ENCODE measurements at regions not wholly inside any gene's neighbourhood (a gene's known extent, or its start where the extent isn't known, plus 50 kb on each side); places are given as distances from the start of the nearest gene placed in this dataset.

- WGBS, result 89% methylated on average over 5 of the region's 5 CpGs
Measured at GRCh38 chr4:24126776-24127175, 236.9 kb upstream of the PPARGC1A start.

GRCh38 chr4:24121395-24122175 lies 231.7 kb upstream of the PPARGC1A start:
- H3K9ac ChIP-seq (ENCODE audit: low read depth in 1 of 2, low read length in 2 of 2), result no peak overlapping the region
- no peak overlapping the region for H3K4me3 ChIP-seq (ENCODE audit: low read depth in 1 of 3, low read length in 3 of 3)
- no peaks in the 10 kb centered on the region for H3K36me3 ChIP-seq (ENCODE audit: control insufficient read depth in 4 of 4, insufficient read depth in 3 of 4, low read depth in 1 of 4, low read length in 3 of 4)
- H3K9me3 ChIP-seq (ENCODE audit: control insufficient read depth in 4 of 4, low read length in 3 of 4), result no peaks in the 10 kb centered on the region
- DNase-seq (ENCODE audit: low spot score), result no peak
- peaks cover 0 to under 1% (median 0%) of the 10 kb centered on the region in 4 donors for H3K4me1 ChIP-seq (ENCODE audit: control insufficient read depth in 4 of 4, insufficient read depth in 4 of 4, low read length in 3 of 4)
- H3K27me3 ChIP-seq (ENCODE audit: control insufficient read depth in 4 of 4, insufficient read depth in 4 of 4, low read length in 3 of 4), result no peaks in the 10 kb centered on the region
- H3K27ac ChIP-seq (ENCODE audit: low read depth in 1 of 2, low read length in 2 of 2), result no peak overlapping the region
- TF ChIP-seq CTCF (IDR thresholded peaks at IDR 0.05; ENCODE audit: low read depth, low read length, missing input control) (no peak), EGR1 (IDR thresholded peaks at IDR 0.05; ENCODE audit: low read depth in 2 of 2) (no peak), RXRA (IDR thresholded peaks at IDR 0.05) (no peak), MAX (IDR thresholded peaks at IDR 0.05) (no peak), YY1 (IDR thresholded peaks at IDR 0.05) (no peak), JUND (IDR thresholded peaks at IDR 0.05) (no peak), TAF1 (conservative IDR thresholded peaks at IDR 0.05) (no peak), NR2F2 (IDR thresholded peaks at IDR 0.05) (no peak), HNF4A (conservative IDR thresholded peaks at IDR 0.05) (no peak), RAD21 (IDR thresholded peaks at IDR 0.05) (no peak), FOXA2 (IDR thresholded peaks at IDR 0.05) (no peak)
- WGBS, result 89% methylated on average over 15 of the region's 15 CpGs

More at GRCh38 chr4:24126776-24127175, 236.9 kb upstream of the PPARGC1A start:
- no peak overlapping the region for H3K9ac ChIP-seq (ENCODE audit: low read depth in 1 of 2, low read length in 2 of 2)
- H3K4me3 ChIP-seq (ENCODE audit: low read depth in 1 of 3, low read length in 3 of 3), result no peak overlapping the region
- H3K27me3 ChIP-seq (ENCODE audit: control insufficient read depth in 4 of 4, insufficient read depth in 4 of 4, low read length in 3 of 4), result no peaks in the 10 kb centered on the region
- no peak for DNase-seq (ENCODE audit: low spot score)
- no peaks in the 10 kb centered on the region for H3K4me1 ChIP-seq (ENCODE audit: control insufficient read depth in 4 of 4, insufficient read depth in 4 of 4, low read length in 3 of 4)
- H3K36me3 ChIP-seq (ENCODE audit: control insufficient read depth in 4 of 4, insufficient read depth in 3 of 4, low read depth in 1 of 4, low read length in 3 of 4), result no peaks in the 10 kb centered on the region
- H3K9me3 ChIP-seq (ENCODE audit: control insufficient read depth in 4 of 4, low read length in 3 of 4), result no peaks in the 10 kb centered on the region
- no peak overlapping the region for H3K27ac ChIP-seq (ENCODE audit: low read depth in 1 of 2, low read length in 2 of 2)
- TF ChIP-seq FOXA2 (IDR thresholded peaks at IDR 0.05), result no peak
- no peak for TF ChIP-seq FOXA1 (IDR thresholded peaks at IDR 0.05)
- TF ChIP-seq TAF1 (conservative IDR thresholded peaks at IDR 0.05), result no peak
- TF ChIP-seq RXRA (IDR thresholded peaks at IDR 0.05), result no peak
- TF ChIP-seq NR2F2 (IDR thresholded peaks at IDR 0.05), result no peak
- no peak for TF ChIP-seq GABPA (IDR thresholded peaks at IDR 0.05 in 1 of 2, conservative IDR thresholded peaks at IDR 0.05 in 1 of 2)
- no peak for TF ChIP-seq MAX (IDR thresholded peaks at IDR 0.05)
- TF ChIP-seq ZBTB33 (IDR thresholded peaks at IDR 0.05), result no peak
- no peak for TF ChIP-seq CTCF (IDR thresholded peaks at IDR 0.05; ENCODE audit: low read depth, low read length, missing input control)
- no peak for TF ChIP-seq HNF4A (conservative IDR thresholded peaks at IDR 0.05)
